ENCODE measurements at regions not wholly inside any gene's neighbourhood (a gene's known extent, or its start where the extent isn't known, plus 50 kb on each side); places are given as distances from the start of the nearest gene placed in this dataset.

DNA sequence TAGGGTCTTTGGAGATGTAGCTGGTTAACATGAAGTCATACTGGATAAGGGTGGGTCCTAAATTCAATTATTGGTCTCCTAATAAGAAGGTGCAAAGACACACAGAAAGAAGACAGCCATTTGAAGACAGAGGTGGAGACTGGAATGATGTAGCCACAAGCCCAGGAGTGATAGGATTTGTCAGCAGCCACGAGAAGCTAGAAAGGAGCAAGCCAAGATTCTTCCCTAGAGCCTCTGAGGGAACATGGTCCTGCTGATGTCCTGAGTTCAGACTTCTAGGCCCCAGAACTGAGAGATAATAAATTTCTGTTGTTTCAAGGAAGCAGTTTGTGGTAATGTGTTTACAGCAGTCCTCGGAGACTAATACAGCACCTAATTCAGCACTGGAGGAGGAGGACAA is 203.3 kb upstream of the SRRM4 start:
- TF ChIP-seq POLR2A (IDR thresholded peaks at IDR 0.05; ENCODE audit: control extremely low read depth in 1 of 2, low read depth in 2 of 2, low read length in 2 of 2): no peak
- TF ChIP-seq GTF2F1 (IDR thresholded peaks at IDR 0.05; ENCODE audit: borderline replicate concordance, low read depth, low read length): no peak
- TF ChIP-seq TAF1 (IDR thresholded peaks at IDR 0.05; ENCODE audit: low read depth, low read length): no peak
- no peak for TF ChIP-seq EP300 (IDR thresholded peaks at IDR 0.05; ENCODE audit: borderline replicate concordance in 1 of 2, low read depth in 2 of 2, low read length in 2 of 2)
- TF ChIP-seq, protein P1, sequence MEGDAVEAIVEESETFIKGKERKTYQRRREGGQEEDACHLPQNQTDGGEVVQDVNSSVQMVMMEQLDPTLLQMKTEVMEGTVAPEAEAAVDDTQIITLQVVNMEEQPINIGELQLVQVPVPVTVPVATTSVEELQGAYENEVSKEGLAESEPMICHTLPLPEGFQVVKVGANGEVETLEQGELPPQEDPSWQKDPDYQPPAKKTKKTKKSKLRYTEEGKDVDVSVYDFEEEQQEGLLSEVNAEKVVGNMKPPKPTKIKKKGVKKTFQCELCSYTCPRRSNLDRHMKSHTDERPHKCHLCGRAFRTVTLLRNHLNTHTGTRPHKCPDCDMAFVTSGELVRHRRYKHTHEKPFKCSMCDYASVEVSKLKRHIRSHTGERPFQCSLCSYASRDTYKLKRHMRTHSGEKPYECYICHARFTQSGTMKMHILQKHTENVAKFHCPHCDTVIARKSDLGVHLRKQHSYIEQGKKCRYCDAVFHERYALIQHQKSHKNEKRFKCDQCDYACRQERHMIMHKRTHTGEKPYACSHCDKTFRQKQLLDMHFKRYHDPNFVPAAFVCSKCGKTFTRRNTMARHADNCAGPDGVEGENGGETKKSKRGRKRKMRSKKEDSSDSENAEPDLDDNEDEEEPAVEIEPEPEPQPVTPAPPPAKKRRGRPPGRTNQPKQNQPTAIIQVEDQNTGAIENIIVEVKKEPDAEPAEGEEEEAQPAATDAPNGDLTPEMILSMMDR (IDR thresholded peaks at IDR 0.05; ENCODE audit: control extremely low read depth in 1 of 3, insufficient read depth in 1 of 3, low read depth in 1 of 3, low read length in 3 of 3): no peak
- TF ChIP-seq, protein P2, sequence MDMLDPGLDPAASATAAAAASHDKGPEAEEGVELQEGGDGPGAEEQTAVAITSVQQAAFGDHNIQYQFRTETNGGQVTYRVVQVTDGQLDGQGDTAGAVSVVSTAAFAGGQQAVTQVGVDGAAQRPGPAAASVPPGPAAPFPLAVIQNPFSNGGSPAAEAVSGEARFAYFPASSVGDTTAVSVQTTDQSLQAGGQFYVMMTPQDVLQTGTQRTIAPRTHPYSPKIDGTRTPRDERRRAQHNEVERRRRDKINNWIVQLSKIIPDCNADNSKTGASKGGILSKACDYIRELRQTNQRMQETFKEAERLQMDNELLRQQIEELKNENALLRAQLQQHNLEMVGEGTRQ (IDR thresholded peaks at IDR 0.05; ENCODE audit: low read length): no peak
- no peak for TF ChIP-seq HDAC6 (IDR thresholded peaks at IDR 0.05; ENCODE audit: low read depth, low read length)
- TF ChIP-seq TCF12 (IDR thresholded peaks at IDR 0.05; ENCODE audit: low read depth, low read length): no peak
- TF ChIP-seq TBP (IDR thresholded peaks at IDR 0.05; ENCODE audit: low read depth, low read length): no peak
